ENCODE measurements at regions not wholly inside any gene's neighbourhood (a gene's known extent, or its start where the extent isn't known, plus 50 kb on each side); places are given as distances from the start of the nearest gene placed in this dataset.

DNA sequence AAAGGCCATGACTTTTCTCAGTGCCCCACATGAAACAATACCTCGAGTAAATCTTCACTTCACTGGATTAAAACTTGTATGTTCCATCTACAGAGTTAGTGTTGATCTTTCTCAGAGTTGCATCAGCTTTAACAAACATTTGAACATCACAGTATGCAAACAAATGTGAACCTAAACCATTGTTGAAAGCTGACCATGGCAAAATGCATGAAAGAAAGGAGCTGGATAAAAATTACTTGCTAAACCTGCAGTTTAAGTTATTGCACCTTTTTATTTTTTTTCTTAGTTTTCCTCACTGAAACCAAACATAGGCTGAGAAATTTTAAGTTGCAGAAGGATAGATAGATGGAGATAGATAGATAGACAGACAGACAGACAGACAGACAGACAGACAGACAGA is 107.2 kb upstream of the UGP2 start:
- TF ChIP-seq, protein P1, sequence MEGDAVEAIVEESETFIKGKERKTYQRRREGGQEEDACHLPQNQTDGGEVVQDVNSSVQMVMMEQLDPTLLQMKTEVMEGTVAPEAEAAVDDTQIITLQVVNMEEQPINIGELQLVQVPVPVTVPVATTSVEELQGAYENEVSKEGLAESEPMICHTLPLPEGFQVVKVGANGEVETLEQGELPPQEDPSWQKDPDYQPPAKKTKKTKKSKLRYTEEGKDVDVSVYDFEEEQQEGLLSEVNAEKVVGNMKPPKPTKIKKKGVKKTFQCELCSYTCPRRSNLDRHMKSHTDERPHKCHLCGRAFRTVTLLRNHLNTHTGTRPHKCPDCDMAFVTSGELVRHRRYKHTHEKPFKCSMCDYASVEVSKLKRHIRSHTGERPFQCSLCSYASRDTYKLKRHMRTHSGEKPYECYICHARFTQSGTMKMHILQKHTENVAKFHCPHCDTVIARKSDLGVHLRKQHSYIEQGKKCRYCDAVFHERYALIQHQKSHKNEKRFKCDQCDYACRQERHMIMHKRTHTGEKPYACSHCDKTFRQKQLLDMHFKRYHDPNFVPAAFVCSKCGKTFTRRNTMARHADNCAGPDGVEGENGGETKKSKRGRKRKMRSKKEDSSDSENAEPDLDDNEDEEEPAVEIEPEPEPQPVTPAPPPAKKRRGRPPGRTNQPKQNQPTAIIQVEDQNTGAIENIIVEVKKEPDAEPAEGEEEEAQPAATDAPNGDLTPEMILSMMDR (IDR thresholded peaks at IDR 0.05): no peak
- no peak for TF ChIP-seq POLR2A (IDR thresholded peaks at IDR 0.05)
